ENCODE measurements at regions not wholly inside any gene's neighbourhood (a gene's known extent, or its start where the extent isn't known, plus 50 kb on each side); places are given as distances from the start of the nearest gene placed in this dataset.
"Not testable (repeated sequence)": the region's sequence is repeated elsewhere in the genome, so short reads cannot be mapped to it uniquely, and the experiment has no call there.

GRCh38 chr4:135408109-135408508 lies 1206.5 kb upstream of the PABPC4L start:
- intact Hi-C loops (cut with micrococcal nuclease) = no loop called here
- Histone ChIP-seq H3K4me2 (ENCODE audit: low read length) (no peak overlapping the region), H3K4me1 (ENCODE audit: insufficient read depth, low read length) (no peaks in the 10 kb centered on the region), H3K27ac (ENCODE audit: low read length) (no peak overlapping the region), H3K9me3 (ENCODE audit: low read length) (no peaks in the 10 kb centered on the region), H3K79me2 (ENCODE audit: low read length) (no peaks in the 10 kb centered on the region), H3K4me3 (ENCODE audit: low read length) (no peak overlapping the region), H3K9me2 (replicated peaks; ENCODE audit: low read length) (no peaks in the 10 kb centered on the region), H2AFZ (ENCODE audit: low read length) (no peak overlapping the region), H4K20me1 (ENCODE audit: low read length) (no peaks in the 10 kb centered on the region), H3F3A (ENCODE audit: low read length, unreplicated experiment) (no peaks in the 10 kb centered on the region), H3K36me3 (ENCODE audit: low read depth, low read length) (no peaks in the 10 kb centered on the region), H3K9ac (ENCODE audit: low read length) (no peak overlapping the region), H3K27me3 (ENCODE audit: low read length) (no peaks in the 10 kb centered on the region)
- ChIA-PET CTCF (no interaction called here), POLR2A (ENCODE audit: unreplicated experiment) (no interaction called here)
- no peak for TF ChIP-seq CTCF (conservative IDR thresholded peaks at IDR 0.05; ENCODE audit: low read depth, low read length)
- TF ChIP-seq EZH2 (IDR thresholded peaks at IDR 0.05; ENCODE audit: low read length, unreplicated experiment) = no peak
- BruUV-seq (replicated peaks) = no TSS peak
- ATAC-seq = no peak
- no peak for DNase-seq

- H3K9me3 ChIP-seq (ENCODE audit: low read length); H3K4me2 ChIP-seq (ENCODE audit: low read length); CTCF ChIA-PET; H3K36me3 ChIP-seq (ENCODE audit: low read depth, low read length); BruUV-seq (replicated peaks); H3K27ac ChIP-seq (ENCODE audit: low read length); H3K79me2 ChIP-seq (ENCODE audit: low read length); H3F3A ChIP-seq (ENCODE audit: low read length, unreplicated experiment); ATAC-seq; H3K4me3 ChIP-seq (ENCODE audit: low read length); H3K27me3 ChIP-seq (ENCODE audit: low read length); H3K9ac ChIP-seq (ENCODE audit: low read length); intact Hi-C loops (cut with micrococcal nuclease); H4K20me1 ChIP-seq (ENCODE audit: low read length); H3K9me2 ChIP-seq (replicated peaks; ENCODE audit: low read length); DNase-seq; POLR2A ChIA-PET (ENCODE audit: unreplicated experiment); H2AFZ ChIP-seq (ENCODE audit: low read length); H3K4me1 ChIP-seq (ENCODE audit: insufficient read depth, low read length): not testable (repeated sequence)
Observed at GRCh38 chr4:135406597-135406996, 1205.0 kb upstream of the PABPC4L start.

GRCh38 chr4:135385830-135386581 lies 1184.4 kb upstream of the PABPC4L start:
- ATAC-seq = no peak
- Histone ChIP-seq H3K9me3 (ENCODE audit: low read length) (no peaks in the 10 kb centered on the region), H3K27me3 (ENCODE audit: low read length) (no peaks in the 10 kb centered on the region), H3K4me1 (ENCODE audit: insufficient read depth, low read length) (no peaks in the 10 kb centered on the region), H3K4me2 (ENCODE audit: low read length) (no peak overlapping the region), H2AFZ (ENCODE audit: low read length) (no peak overlapping the region), H3K27ac (ENCODE audit: low read length) (no peak overlapping the region), H3K79me2 (ENCODE audit: low read length) (no peaks in the 10 kb centered on the region), H3K9me2 (replicated peaks; ENCODE audit: low read length) (no peaks in the 10 kb centered on the region), H3K4me3 (ENCODE audit: low read length) (no peak overlapping the region), H3K36me3 (ENCODE audit: low read depth, low read length) (no peaks in the 10 kb centered on the region), H3K9ac (ENCODE audit: low read length) (no peak overlapping the region), H4K20me1 (ENCODE audit: low read length) (no peaks in the 10 kb centered on the region), H3F3A (ENCODE audit: low read length, unreplicated experiment) (no peaks in the 10 kb centered on the region)
- intact Hi-C loops (cut with micrococcal nuclease) = no loop called here
- ChIA-PET CTCF (no interaction called here), POLR2A (ENCODE audit: unreplicated experiment) (no interaction called here)
- DNase-seq = no peak
- TF ChIP-seq EZH2phosphoT487 (IDR thresholded peaks at IDR 0.05; ENCODE audit: borderline replicate concordance, low read length) = no peak
- no peak for TF ChIP-seq EZH2 (IDR thresholded peaks at IDR 0.05; ENCODE audit: low read length, unreplicated experiment)
- no peak for TF ChIP-seq CTCF (conservative IDR thresholded peaks at IDR 0.05; ENCODE audit: low read depth, low read length)
- no TSS peak for BruUV-seq (replicated peaks)

Measured in PC-3 (cell line).